ENCODE measurements at regions not wholly inside any gene's neighbourhood (a gene's known extent, or its start where the extent isn't known, plus 50 kb on each side); places are given as distances from the start of the nearest gene placed in this dataset.

DNA sequence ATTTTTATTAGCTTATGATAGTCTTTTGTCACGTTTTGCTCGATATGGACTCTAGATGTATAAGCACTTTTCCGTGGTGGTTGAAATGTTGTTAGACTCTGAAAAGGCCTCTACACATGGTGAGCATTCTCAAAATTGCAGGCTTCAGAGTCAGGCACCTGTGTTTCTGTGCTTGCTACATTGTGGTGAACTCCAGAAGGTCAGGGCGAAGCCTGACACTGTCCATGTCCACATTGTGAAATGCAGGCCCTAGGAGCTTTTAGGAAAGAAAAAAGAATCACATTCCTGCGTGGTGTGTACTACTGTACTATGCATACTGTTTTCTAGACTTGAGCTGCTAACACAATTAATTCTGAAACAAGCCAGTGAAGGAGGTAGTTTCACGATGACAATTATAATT, 86.3 kb downstream of the HS3ST1 start:
- H3K18ac ChIP-seq (ENCODE audit: low read length) = no peak overlapping the region
- no CpG with 5 or more reads among the region's 6 CpGs for WGBS (ENCODE audit: extremely low coverage, insufficient coverage, low lambda C conversion rate)
- no peak for DNase-seq
- H3K56ac ChIP-seq (ENCODE audit: low read length) = no peak overlapping the region
- no peak overlapping the region for H2AK5ac ChIP-seq (ENCODE audit: low read length)
- no peaks in the 10 kb centered on the region for H3K79me2 ChIP-seq (ENCODE audit: control insufficient read depth, insufficient read depth, low read length)
- H3K4me2 ChIP-seq (ENCODE audit: low read length) = no peak overlapping the region
- no peaks in the 10 kb centered on the region for H3K27me3 ChIP-seq (ENCODE audit: insufficient read depth, low read length, poor library complexity)
- no peaks in the 10 kb centered on the region for H3K79me1 ChIP-seq (ENCODE audit: low read length)
- H3K36me3 ChIP-seq (ENCODE audit: control insufficient read depth, insufficient read depth, low read length) = no peaks in the 10 kb centered on the region
- H3K4me3 ChIP-seq (ENCODE audit: low read length) = no peak overlapping the region
- no peak overlapping the region for H4K5ac ChIP-seq (ENCODE audit: low read length)
- no peak overlapping the region for H2BK15ac ChIP-seq (replicated peaks; ENCODE audit: low read depth)
- no peak overlapping the region for H4K8ac ChIP-seq (ENCODE audit: low read depth, low read length)
- no peak overlapping the region for H3K9ac ChIP-seq (ENCODE audit: low read length)
- H3K27ac ChIP-seq (ENCODE audit: low read depth, low read length) = no peak overlapping the region
- H3K4ac ChIP-seq (ENCODE audit: low read depth, low read length) = no peak overlapping the region
- H3K23ac ChIP-seq (ENCODE audit: low read length) = no peak overlapping the region
- H2BK120ac ChIP-seq (ENCODE audit: low read depth, low read length) = no peak overlapping the region
- no peaks in the 10 kb centered on the region for H3K4me1 ChIP-seq (ENCODE audit: control insufficient read depth, low read depth, low read length)
- H2BK5ac ChIP-seq (ENCODE audit: low read length) = no peak overlapping the region

DNA sequence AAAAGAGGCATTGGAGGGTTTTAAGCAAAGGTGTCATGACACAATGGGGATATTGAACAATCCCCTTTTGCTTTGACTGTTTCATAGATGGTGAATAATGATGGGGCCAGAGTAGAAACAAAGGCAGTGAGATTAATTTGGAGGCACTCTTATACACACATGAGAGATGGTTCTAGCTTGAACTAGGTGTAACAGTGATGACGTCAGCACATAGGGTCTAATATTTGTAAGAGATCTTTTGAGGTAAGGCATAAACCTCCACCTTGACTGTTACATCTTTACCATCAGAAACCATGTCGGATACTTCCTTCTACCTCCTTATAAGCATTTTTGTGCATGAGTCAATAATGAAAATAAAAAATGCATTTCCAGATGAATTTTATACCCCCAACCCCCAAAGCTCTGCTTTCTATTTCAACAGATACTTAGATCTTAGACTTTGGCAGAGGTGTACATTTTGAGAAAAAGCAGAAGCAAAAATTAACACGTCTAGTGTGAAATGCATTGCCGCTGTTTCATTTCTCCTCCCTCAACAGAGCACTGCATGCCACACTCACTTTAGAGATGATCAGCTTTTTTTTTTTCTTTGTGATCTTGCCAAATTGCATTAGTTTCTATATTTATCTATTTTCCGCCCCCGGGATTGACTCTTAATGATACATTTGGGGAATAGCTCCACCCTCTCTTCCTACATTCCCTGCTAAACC, 87.2 kb downstream of the HS3ST1 start:
- H3K4ac ChIP-seq (ENCODE audit: low read depth, low read length) = no peak overlapping the region
- no peak overlapping the region for H4K5ac ChIP-seq (ENCODE audit: low read length)
- H3K79me1 ChIP-seq (ENCODE audit: low read length) = no peaks in the 10 kb centered on the region
- H2BK15ac ChIP-seq (replicated peaks; ENCODE audit: low read depth) = no peak overlapping the region
- no peaks in the 10 kb centered on the region for H3K79me2 ChIP-seq (ENCODE audit: control insufficient read depth, insufficient read depth, low read length)
- WGBS (ENCODE audit: extremely low coverage, insufficient coverage, low lambda C conversion rate) = no CpG with 5 or more reads among the region's 6 CpGs
- no peak overlapping the region for H3K9ac ChIP-seq (ENCODE audit: low read length)
- no peak overlapping the region for H2BK120ac ChIP-seq (ENCODE audit: low read depth, low read length)
- no peak overlapping the region for H3K18ac ChIP-seq (ENCODE audit: low read length)
- no peak overlapping the region for H3K27ac ChIP-seq (ENCODE audit: low read depth, low read length)
- no peak overlapping the region for H3K23ac ChIP-seq (ENCODE audit: low read length)
- no peak for DNase-seq
- H2AK5ac ChIP-seq (ENCODE audit: low read length) = no peak overlapping the region
- no peak overlapping the region for H4K8ac ChIP-seq (ENCODE audit: low read depth, low read length)
- no peaks in the 10 kb centered on the region for H3K27me3 ChIP-seq (ENCODE audit: insufficient read depth, low read length, poor library complexity)
- no peak overlapping the region for H2BK5ac ChIP-seq (ENCODE audit: low read length)
- no peaks in the 10 kb centered on the region for H3K36me3 ChIP-seq (ENCODE audit: control insufficient read depth, insufficient read depth, low read length)
- H3K4me1 ChIP-seq (ENCODE audit: control insufficient read depth, low read depth, low read length) = no peaks in the 10 kb centered on the region
- no peak overlapping the region for H3K4me2 ChIP-seq (ENCODE audit: low read length)
- H3K56ac ChIP-seq (ENCODE audit: low read length) = no peak overlapping the region
- no peak overlapping the region for H3K4me3 ChIP-seq (ENCODE audit: low read length)

DNA sequence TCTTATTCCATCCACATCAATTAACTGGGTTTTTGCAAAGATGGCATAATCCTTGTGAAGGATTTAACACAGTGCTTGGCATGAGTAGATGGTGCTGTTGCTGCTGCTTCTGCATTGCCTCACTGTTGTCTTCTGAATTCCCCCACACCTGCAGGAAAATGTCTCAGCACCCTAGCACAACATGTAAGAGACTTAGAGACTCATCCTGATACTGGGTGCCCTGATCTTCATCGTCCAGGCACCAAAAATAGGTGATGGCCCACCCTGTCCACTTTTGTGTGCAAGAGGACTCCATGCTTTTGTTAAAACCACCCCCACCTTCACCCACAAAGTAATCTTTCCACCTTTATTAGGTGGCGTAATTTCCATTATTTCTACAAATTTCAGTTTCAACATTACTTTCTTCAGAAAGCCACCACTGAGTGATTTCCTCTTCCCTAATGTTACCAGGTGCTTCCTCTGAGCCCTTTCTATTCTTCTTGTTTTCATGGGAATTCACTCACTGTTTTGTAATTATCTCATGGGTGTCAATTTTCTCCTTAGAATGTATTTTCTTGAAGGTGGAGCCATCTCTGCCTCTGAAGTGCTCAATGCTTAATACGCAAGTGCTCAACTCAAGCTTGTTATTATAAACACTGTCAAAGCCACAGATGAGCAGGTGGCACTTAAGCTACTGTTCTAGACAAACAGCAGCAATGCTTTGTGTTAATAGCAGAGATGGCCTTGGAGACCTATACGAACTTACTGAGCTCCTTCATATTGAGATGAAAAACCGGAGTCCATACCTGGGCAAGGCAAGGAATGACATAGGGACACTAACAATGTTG, 89.5 kb downstream of the HS3ST1 start:
- no peak for DNase-seq
- no peaks in the 10 kb centered on the region for H3K27me3 ChIP-seq (ENCODE audit: insufficient read depth, low read length, poor library complexity)
- no peaks in the 10 kb centered on the region for H3K36me3 ChIP-seq (ENCODE audit: control insufficient read depth, insufficient read depth, low read length)
- no peak overlapping the region for H3K4me2 ChIP-seq (ENCODE audit: low read length)
- no peak overlapping the region for H3K56ac ChIP-seq (ENCODE audit: low read length)
- no peak overlapping the region for H4K5ac ChIP-seq (ENCODE audit: low read length)
- H3K79me2 ChIP-seq (ENCODE audit: control insufficient read depth, insufficient read depth, low read length) = no peaks in the 10 kb centered on the region
- no peak overlapping the region for H2BK120ac ChIP-seq (ENCODE audit: low read depth, low read length)
- no peak overlapping the region for H4K8ac ChIP-seq (ENCODE audit: low read depth, low read length)
- no peak overlapping the region for H3K18ac ChIP-seq (ENCODE audit: low read length)
- no peak overlapping the region for H3K4me3 ChIP-seq (ENCODE audit: low read length)
- no peaks in the 10 kb centered on the region for H3K79me1 ChIP-seq (ENCODE audit: low read length)
- no CpG with 5 or more reads among the region's 5 CpGs for WGBS (ENCODE audit: extremely low coverage, insufficient coverage, low lambda C conversion rate)
- H3K4me1 ChIP-seq (ENCODE audit: control insufficient read depth, low read depth, low read length) = no peaks in the 10 kb centered on the region
- no peak overlapping the region for H2AK5ac ChIP-seq (ENCODE audit: low read length)
- no peak overlapping the region for H2BK15ac ChIP-seq (replicated peaks; ENCODE audit: low read depth)
- no peak overlapping the region for H3K9ac ChIP-seq (ENCODE audit: low read length)
- no peak overlapping the region for H3K23ac ChIP-seq (ENCODE audit: low read length)
- H3K27ac ChIP-seq (ENCODE audit: low read depth, low read length) = no peak overlapping the region
- no peak overlapping the region for H3K4ac ChIP-seq (ENCODE audit: low read depth, low read length)
- H2BK5ac ChIP-seq (ENCODE audit: low read length) = no peak overlapping the region

DNA sequence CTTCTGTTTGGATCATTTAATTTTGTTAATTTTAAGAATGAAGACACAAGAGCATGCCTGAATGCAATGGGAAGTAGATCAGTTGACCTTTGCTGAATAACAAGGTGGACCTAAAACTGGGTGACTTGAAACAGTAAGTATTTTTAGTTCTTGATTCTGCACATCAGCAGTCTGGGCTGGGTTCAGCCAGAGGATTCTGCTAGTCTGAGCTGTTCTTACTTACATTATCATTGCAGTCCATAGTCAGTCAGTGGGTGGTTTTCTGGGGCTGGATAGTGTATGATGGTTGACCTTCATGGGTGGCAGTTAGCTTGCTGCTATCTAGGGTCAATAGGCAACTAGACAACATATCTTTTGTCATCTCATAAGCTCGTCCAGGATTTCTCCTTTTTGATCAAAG, 91.4 kb downstream of the HS3ST1 start:
- H3K18ac ChIP-seq (ENCODE audit: low read length) = no peak overlapping the region
- no peak overlapping the region for H2AK5ac ChIP-seq (ENCODE audit: low read length)
- no peak overlapping the region for H2BK5ac ChIP-seq (ENCODE audit: low read length)
- H4K8ac ChIP-seq (ENCODE audit: low read depth, low read length) = no peak overlapping the region
- no peak overlapping the region for H2BK15ac ChIP-seq (replicated peaks; ENCODE audit: low read depth)
- no peaks in the 10 kb centered on the region for H3K36me3 ChIP-seq (ENCODE audit: control insufficient read depth, insufficient read depth, low read length)
- no peak overlapping the region for H2BK120ac ChIP-seq (ENCODE audit: low read depth, low read length)
- WGBS (ENCODE audit: extremely low coverage, insufficient coverage, low lambda C conversion rate) = no CpG with 5 or more reads among the region's 1 CpG
- H4K5ac ChIP-seq (ENCODE audit: low read length) = no peak overlapping the region
- no peak overlapping the region for H3K23ac ChIP-seq (ENCODE audit: low read length)
- no peaks in the 10 kb centered on the region for H3K4me1 ChIP-seq (ENCODE audit: control insufficient read depth, low read depth, low read length)
- H3K79me1 ChIP-seq (ENCODE audit: low read length) = no peaks in the 10 kb centered on the region
- no peak overlapping the region for H3K4me3 ChIP-seq (ENCODE audit: low read length)
- no peak overlapping the region for H3K4me2 ChIP-seq (ENCODE audit: low read length)
- H3K27me3 ChIP-seq (ENCODE audit: insufficient read depth, low read length, poor library complexity) = no peaks in the 10 kb centered on the region
- no peak for DNase-seq
- no peak overlapping the region for H3K27ac ChIP-seq (ENCODE audit: low read depth, low read length)
- H3K4ac ChIP-seq (ENCODE audit: low read depth, low read length) = no peak overlapping the region
- H3K9ac ChIP-seq (ENCODE audit: low read length) = no peak overlapping the region
- no peak overlapping the region for H3K56ac ChIP-seq (ENCODE audit: low read length)
- no peaks in the 10 kb centered on the region for H3K79me2 ChIP-seq (ENCODE audit: control insufficient read depth, insufficient read depth, low read length)

DNA sequence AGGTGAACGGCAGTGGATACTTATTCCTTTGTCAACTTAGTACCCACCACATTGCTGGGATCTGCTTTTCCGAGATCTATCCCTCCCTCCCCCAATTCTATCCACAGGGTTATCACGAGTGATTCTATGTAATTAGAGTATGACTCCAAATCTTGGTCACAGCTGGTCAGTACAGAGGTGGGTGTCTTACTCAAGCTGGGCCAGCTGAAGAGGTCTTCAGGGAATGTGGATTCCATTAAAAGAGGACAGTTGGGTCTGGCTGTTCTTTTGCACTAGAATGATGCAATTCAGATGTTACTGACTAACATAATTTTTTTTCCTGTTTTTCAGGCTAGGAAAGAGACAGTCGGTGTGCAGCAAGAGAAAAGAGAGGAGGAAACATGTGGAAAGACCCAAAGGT, 92.3 kb downstream of the HS3ST1 start:
- H3K79me1 ChIP-seq (ENCODE audit: low read length) = no peaks in the 10 kb centered on the region
- H3K4ac ChIP-seq (ENCODE audit: low read depth, low read length) = no peak overlapping the region
- no peak overlapping the region for H4K8ac ChIP-seq (ENCODE audit: low read depth, low read length)
- H2BK5ac ChIP-seq (ENCODE audit: low read length) = no peak overlapping the region
- no peak overlapping the region for H2AK5ac ChIP-seq (ENCODE audit: low read length)
- H3K23ac ChIP-seq (ENCODE audit: low read length) = no peak overlapping the region
- H3K79me2 ChIP-seq (ENCODE audit: control insufficient read depth, insufficient read depth, low read length) = no peaks in the 10 kb centered on the region
- H3K56ac ChIP-seq (ENCODE audit: low read length) = no peak overlapping the region
- no peak overlapping the region for H2BK120ac ChIP-seq (ENCODE audit: low read depth, low read length)
- WGBS (ENCODE audit: extremely low coverage, insufficient coverage, low lambda C conversion rate) = no CpG with 5 or more reads among the region's 4 CpGs
- H3K27ac ChIP-seq (ENCODE audit: low read depth, low read length) = no peak overlapping the region
- H3K4me2 ChIP-seq (ENCODE audit: low read length) = no peak overlapping the region
- H3K4me3 ChIP-seq (ENCODE audit: low read length) = no peak overlapping the region
- no peaks in the 10 kb centered on the region for H3K36me3 ChIP-seq (ENCODE audit: control insufficient read depth, insufficient read depth, low read length)
- no peaks in the 10 kb centered on the region for H3K27me3 ChIP-seq (ENCODE audit: insufficient read depth, low read length, poor library complexity)
- no peak overlapping the region for H3K9ac ChIP-seq (ENCODE audit: low read length)
- H3K18ac ChIP-seq (ENCODE audit: low read length) = no peak overlapping the region
- no peak overlapping the region for H2BK15ac ChIP-seq (replicated peaks; ENCODE audit: low read depth)
- no peak for DNase-seq
- no peak overlapping the region for H4K5ac ChIP-seq (ENCODE audit: low read length)
- H3K4me1 ChIP-seq (ENCODE audit: control insufficient read depth, low read depth, low read length) = no peaks in the 10 kb centered on the region

Data from mesendoderm (in vitro differentiated cells).